GM12878 (cell line): ENCODE measurements at regions not wholly inside any gene's neighbourhood (a gene's known extent, or its start where the extent isn't known, plus 50 kb on each side); places are given as distances from the start of the nearest gene placed in this dataset.

ENCODE experiments used
- ATAC-seq: fragments of 200-7000 bp; cut with Tn5 transposase; 3 replicates; pipeline ENCODE4 v1.9.1; 2020; ENCODE audit warnings: mild to moderate bottlenecking, moderate library complexity
- BruUV-seq: library from RNA; stranded (reverse); fragments of 400-500 nt; replicated peaks from 2 replicates; lab custom pipeline; 2021; lab: Mats Ljungman, UMichigan
- CTCF ChIA-PET: fragments of 300-600 bp; sonication (Branson Sonifier 250); formaldehyde crosslinking; extraction: SDS; loops from one replicate; lab custom pipeline; 2021; ENCODE audit warnings: inconsistent platforms; lab: Yijun Ruan, JAX
- POLR2A ChIA-PET: fragments of 350-600 bp; formaldehyde crosslinking; extraction: SDS; loops from one replicate; lab custom pipeline; 2021; ENCODE audit warnings: inconsistent platforms; lab: Charles Lee
- RAD21 ChIA-PET: fragments of 300-600 bp; sonication (Branson Sonifier 250); formaldehyde crosslinking; loops from one replicate; lab custom pipeline; 2023; ENCODE audit warnings: antibody characterized with exemption; ENCODE audit not compliant: unreplicated experiment; lab: Charles Lee
- SMC1A ChIA-PET: fragments of 300-600 bp; sonication (Branson Sonifier 250); formaldehyde crosslinking; loops from one replicate; lab custom pipeline; 2023; ENCODE audit not compliant: unreplicated experiment, uncharacterized antibody; lab: Charles Lee
- DNase-seq: peaks from one replicate; pipeline ENCODE4 v3.0.0-alpha.2; 2011; ENCODE audit warnings: low read depth, low spot score
- FAIRE-seq: peaks from 3 replicates; lab custom pipeline; 2011; peaks lifted over from hg19 to GRCh38; lab: Jason Lieb, UNC
- H2AFZ ChIP-seq: 2 replicates; pipeline ENCODE4 v1.6.0; 2011; ENCODE audit warnings: low read depth, low read length, control low read depth; ENCODE audit not compliant: control insufficient read depth
- H3K27ac ChIP-seq: 2 replicates; pipeline ENCODE4 v1.5.1; 2011; ENCODE audit warnings: control low read depth; ENCODE audit not compliant: control insufficient read depth, insufficient read depth
- H3K27me3 ChIP-seq, 2 experiments: replicated peaks in 1 of 2; 2 replicates each; pipeline versions ENCODE4 v1.6.0 to v1.6.1; 2011; ENCODE audit warnings: low read length in 1 of 2; ENCODE audit not compliant: control insufficient read depth in 2 of 2, insufficient read depth in 2 of 2
- H3K36me3 ChIP-seq, 2 experiments: 2 replicates each; pipeline ENCODE4 v1.5.1; 2011; ENCODE audit warnings: low read length in 1 of 2; ENCODE audit not compliant: control insufficient read depth in 2 of 2, insufficient read depth in 2 of 2
- H3K4me1 ChIP-seq: 2 replicates; pipeline ENCODE4 v1.6.1; 2011; ENCODE audit warnings: mild to moderate bottlenecking, low read length, moderate library complexity, mixed read lengths; ENCODE audit not compliant: control insufficient read depth, insufficient read depth
- H3K4me2 ChIP-seq: 2 replicates; pipeline ENCODE4 v1.6.0; 2011; ENCODE audit warnings: control low read depth; ENCODE audit not compliant: control insufficient read depth, insufficient read depth
- H3K4me3 ChIP-seq: fragments of 200-600 bp; sonication (generic); 2 replicates; pipeline ENCODE4 v1.5.1; 2016
- H3K79me2 ChIP-seq: 2 replicates; pipeline ENCODE4 v1.6.0; 2011; ENCODE audit warnings: low read length; ENCODE audit not compliant: control insufficient read depth, insufficient read depth
- H3K9ac ChIP-seq: 2 replicates; pipeline ENCODE4 v1.8.0; 2011; ENCODE audit warnings: low read length, control low read depth, mixed read lengths; ENCODE audit not compliant: control insufficient read depth, insufficient read depth
- H3K9me3 ChIP-seq: replicated peaks from 3 replicates; pipeline ENCODE4 v1.5.1; 2011; ENCODE audit warnings: mild to moderate bottlenecking, low read length; ENCODE audit not compliant: control insufficient read depth, insufficient read depth
- H4K20me1 ChIP-seq: 2 replicates; pipeline ENCODE4 v1.6.0; 2011; ENCODE audit not compliant: control insufficient read depth, insufficient read depth
- E4F1 ChIP-seq: fragments of 450-650 bp; IDR thresholded peaks from 2 replicates; pipeline ENCODE4 v1.6.1; 2018; ENCODE audit warnings: borderline replicate concordance, mild to moderate bottlenecking; ENCODE audit not compliant: partially characterized antibody
- FOS ChIP-seq: IDR thresholded peaks from 3 replicates; pipeline ENCODE4 v1.6.1; 2011; ENCODE audit warnings: borderline replicate concordance; ENCODE audit not compliant: insufficient read length; ENCODE audit errors: extremely low read depth
- GABPA ChIP-seq: IDR thresholded peaks from 2 replicates; pipeline ENCODE4 v1.6.1; 2014; ENCODE audit warnings: antibody characterized with exemption, low read depth, mild to moderate bottlenecking, inconsistent platforms
- HDGF ChIP-seq: fragments of 450-650 bp; IDR thresholded peaks from 2 replicates; pipeline ENCODE4 v1.6.1; 2016; ENCODE audit warnings: antibody characterized with exemption
- PKNOX1 ChIP-seq: fragments of 450-650 bp; IDR thresholded peaks from 2 replicates; pipeline ENCODE4 v1.6.1; 2016; ENCODE audit warnings: mild to moderate bottlenecking
- RFX5 ChIP-seq: IDR thresholded peaks from 2 replicates; pipeline ENCODE4 v1.6.1; 2011; ENCODE audit warnings: low read depth, low read length, improper control_type of control experiment
- TCF7 ChIP-seq: IDR thresholded peaks from 2 replicates; pipeline ENCODE4 v1.6.1; 2014; ENCODE audit warnings: antibody characterized with exemption, borderline replicate concordance
- ZBTB33 ChIP-seq: fragments of 450-650 bp; IDR thresholded peaks from 2 replicates; pipeline ENCODE4 v1.6.1; 2017; ENCODE audit warnings: mild to moderate bottlenecking
- WGBS: methylation state at CpG from one replicate; pipeline ENCODE4 v1.1.6; 2016; ENCODE audit warnings: low lambda C conversion rate; ENCODE audit not compliant: insufficient replicate concordance, insufficient coverage; ENCODE audit errors: missing lambda C conversion rate; 5-methylcytosine and 5-hydroxymethylcytosine counted together
- in situ Hi-C: fragments of 300-500 bp; cut with MboI; formaldehyde crosslinking; loops from 9 replicates; pipeline ENCODE4 v1.14.3; 2018; ENCODE audit warnings: mixed read lengths
- intact Hi-C: fragments of 100-400 bp; cut with micrococcal nuclease; formaldehyde crosslinking; loops from one replicate; pipeline ENCODE4 v1.14.2; 2022; ENCODE audit not compliant: unreplicated experiment
- TF ChIP-seq, protein P1 (sequence below): fragments of 150-350 bp; IDR thresholded peaks from 2 replicates; pipeline ENCODE4 v1.6.1; 2014; ENCODE audit warnings: mild to moderate bottlenecking, low read depth, low read length

GRCh38 chr15:26045516-26045915 is 182.4 kb upstream of the ATP10A start (continued):
- TF ChIP-seq, protein P1, sequence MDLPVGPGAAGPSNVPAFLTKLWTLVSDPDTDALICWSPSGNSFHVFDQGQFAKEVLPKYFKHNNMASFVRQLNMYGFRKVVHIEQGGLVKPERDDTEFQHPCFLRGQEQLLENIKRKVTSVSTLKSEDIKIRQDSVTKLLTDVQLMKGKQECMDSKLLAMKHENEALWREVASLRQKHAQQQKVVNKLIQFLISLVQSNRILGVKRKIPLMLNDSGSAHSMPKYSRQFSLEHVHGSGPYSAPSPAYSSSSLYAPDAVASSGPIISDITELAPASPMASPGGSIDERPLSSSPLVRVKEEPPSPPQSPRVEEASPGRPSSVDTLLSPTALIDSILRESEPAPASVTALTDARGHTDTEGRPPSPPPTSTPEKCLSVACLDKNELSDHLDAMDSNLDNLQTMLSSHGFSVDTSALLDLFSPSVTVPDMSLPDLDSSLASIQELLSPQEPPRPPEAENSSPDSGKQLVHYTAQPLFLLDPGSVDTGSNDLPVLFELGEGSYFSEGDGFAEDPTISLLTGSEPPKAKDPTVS, result no peak
- TF ChIP-seq HDGF (no peak), RFX5 (no peak), FOS (no peak)

- ChIA-PET POLR2A (no interaction called here), RAD21 (no interaction called here), SMC1A (no interaction called here), CTCF (no interaction called here)
- FAIRE-seq (no peak), DNase-seq (no peak), ATAC-seq (no peak)
- Histone ChIP-seq H3K27me3 (no peaks in the 10 kb centered on the region), H3K4me2 (no peak overlapping the region), H3K9ac (no peak overlapping the region), H2AFZ (no peak overlapping the region), H3K36me3 (no peaks in the 10 kb centered on the region), H3K4me1 (no peaks in the 10 kb centered on the region), H3K9me3 (no peaks in the 10 kb centered on the region; the same call in 2 of the 3 replicates), H3K27ac (no peak overlapping the region), H4K20me1 (no peaks in the 10 kb centered on the region), H3K4me3 (no peak overlapping the region), H3K79me2 (no peaks in the 10 kb centered on the region)
- no TSS peak for BruUV-seq
- TF ChIP-seq E4F1 (no peak), GABPA (no peak), PKNOX1 (no peak), TCF7 (no peak), ZBTB33 (no peak)
- WGBS, result 15% methylated on average over 2 of the region's 2 CpGs
- intact Hi-C loops (no loop called here), in situ Hi-C loops (no loop called here)
Measured at GRCh38 chr15:26043018-26043417, 179.9 kb upstream of the ATP10A start.
